Chondrocyte (in vitro differentiated cells): ENCODE measurements at regions not wholly inside any gene's neighbourhood (a gene's known extent, or its start where the extent isn't known, plus 50 kb on each side); places are given as distances from the start of the nearest gene placed in this dataset.
A peak's percentile ranks its signal among the peaks of the same experiment; 100 is the strongest.

ENCODE experiments used
- DNase-seq: peaks from one replicate; pipeline ENCODE4 v3.0.0; 2021; ENCODE audit warnings: mixed read lengths, low spot score
- H3K27ac Mint-ChIP-seq: one replicate; pipeline ENCODE4 v1.8.0; 2021; ENCODE audit warnings: mild to moderate bottlenecking, moderate library complexity, mixed read lengths; ENCODE audit not compliant: unreplicated experiment
- H3K27me3 Mint-ChIP-seq: 2 replicates; pipeline ENCODE4 v1.8.0; 2021; ENCODE audit warnings: low read depth, mixed read lengths
- H3K36me3 Mint-ChIP-seq: 2 replicates; pipeline ENCODE4 v1.8.0; 2021; ENCODE audit warnings: low read depth, mixed read lengths
- H3K4me1 Mint-ChIP-seq: 2 replicates; pipeline ENCODE4 v1.8.0; 2021; ENCODE audit warnings: low read depth, mild to moderate bottlenecking, mixed read lengths
- H3K4me3 Mint-ChIP-seq: one replicate; pipeline ENCODE4 v1.8.0; 2021; ENCODE audit warnings: mild to moderate bottlenecking, moderate library complexity, mixed read lengths; ENCODE audit not compliant: unreplicated experiment
- H3K9me3 Mint-ChIP-seq: 2 replicates; pipeline ENCODE4 v1.8.0; 2021; ENCODE audit warnings: low read depth, mixed read lengths
- TF ChIP-seq, protein P1 (sequence below): fragments of 200-600 bp; sonication (generic); IDR thresholded peaks from 2 replicates; pipeline ENCODE4 v1.5.0; 2021; ENCODE audit warnings: antibody characterized with exemption, mild to moderate bottlenecking, moderate library complexity

DNA sequence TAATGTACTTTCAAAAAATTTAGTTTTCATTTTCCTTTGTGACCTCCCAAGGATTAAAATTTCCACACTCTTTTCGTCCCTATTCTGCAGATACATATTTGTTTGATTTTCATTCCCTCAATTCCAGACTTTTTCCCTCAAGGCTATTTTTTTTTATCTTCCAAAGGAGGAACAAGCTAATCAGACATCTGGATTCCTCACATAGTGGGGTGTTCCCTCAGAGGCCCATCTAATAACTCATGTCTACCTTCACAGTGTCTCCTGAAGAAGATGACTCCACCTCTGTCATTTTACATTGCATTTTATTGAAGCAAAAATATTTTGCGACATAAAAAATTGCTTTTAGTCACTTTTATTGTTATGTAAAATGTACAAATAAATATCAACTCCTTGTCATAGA is 122.2 kb downstream of the RFPL4B start:
- Mint-ChIP-seq H3K9me3 (peaks cover 3% of the 10 kb centered on the region), H3K27me3 (no peaks in the 10 kb centered on the region), H3K4me3 (no peak overlapping the region), H3K27ac (peak overlapping the region; percentile 41), H3K36me3 (no peaks in the 10 kb centered on the region), H3K4me1 (peaks cover 40% of the 10 kb centered on the region)
- TF ChIP-seq, protein P1, sequence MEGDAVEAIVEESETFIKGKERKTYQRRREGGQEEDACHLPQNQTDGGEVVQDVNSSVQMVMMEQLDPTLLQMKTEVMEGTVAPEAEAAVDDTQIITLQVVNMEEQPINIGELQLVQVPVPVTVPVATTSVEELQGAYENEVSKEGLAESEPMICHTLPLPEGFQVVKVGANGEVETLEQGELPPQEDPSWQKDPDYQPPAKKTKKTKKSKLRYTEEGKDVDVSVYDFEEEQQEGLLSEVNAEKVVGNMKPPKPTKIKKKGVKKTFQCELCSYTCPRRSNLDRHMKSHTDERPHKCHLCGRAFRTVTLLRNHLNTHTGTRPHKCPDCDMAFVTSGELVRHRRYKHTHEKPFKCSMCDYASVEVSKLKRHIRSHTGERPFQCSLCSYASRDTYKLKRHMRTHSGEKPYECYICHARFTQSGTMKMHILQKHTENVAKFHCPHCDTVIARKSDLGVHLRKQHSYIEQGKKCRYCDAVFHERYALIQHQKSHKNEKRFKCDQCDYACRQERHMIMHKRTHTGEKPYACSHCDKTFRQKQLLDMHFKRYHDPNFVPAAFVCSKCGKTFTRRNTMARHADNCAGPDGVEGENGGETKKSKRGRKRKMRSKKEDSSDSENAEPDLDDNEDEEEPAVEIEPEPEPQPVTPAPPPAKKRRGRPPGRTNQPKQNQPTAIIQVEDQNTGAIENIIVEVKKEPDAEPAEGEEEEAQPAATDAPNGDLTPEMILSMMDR: no peak
- DNase-seq: no peak

DNA sequence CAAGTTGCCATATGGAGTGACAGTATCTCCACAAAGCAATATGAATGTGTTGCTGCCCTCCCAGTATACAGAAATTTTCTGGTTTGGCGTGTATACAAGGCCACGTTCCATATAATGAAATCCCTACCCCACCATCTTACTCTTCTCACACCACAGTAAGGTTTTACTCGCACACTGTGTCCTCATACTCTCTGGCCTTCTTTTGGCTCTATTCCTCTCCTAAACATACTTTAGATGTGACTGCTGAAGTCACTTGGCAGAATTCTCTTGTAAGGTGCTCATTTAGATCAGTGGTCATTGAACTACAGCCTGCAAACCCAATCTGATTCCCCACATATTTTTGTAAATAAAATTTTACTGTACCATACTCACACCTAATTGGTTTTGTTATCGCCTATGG is 123.2 kb downstream of the RFPL4B start:
- Mint-ChIP-seq H3K27me3 (no peaks in the 10 kb centered on the region), H3K4me1 (peaks cover 45% of the 10 kb centered on the region), H3K36me3 (no peaks in the 10 kb centered on the region), H3K27ac (no peak overlapping the region), H3K9me3 (peaks cover 3% of the 10 kb centered on the region), H3K4me3 (no peak overlapping the region)
- TF ChIP-seq, protein P1: no peak
- DNase-seq: no peak

DNA sequence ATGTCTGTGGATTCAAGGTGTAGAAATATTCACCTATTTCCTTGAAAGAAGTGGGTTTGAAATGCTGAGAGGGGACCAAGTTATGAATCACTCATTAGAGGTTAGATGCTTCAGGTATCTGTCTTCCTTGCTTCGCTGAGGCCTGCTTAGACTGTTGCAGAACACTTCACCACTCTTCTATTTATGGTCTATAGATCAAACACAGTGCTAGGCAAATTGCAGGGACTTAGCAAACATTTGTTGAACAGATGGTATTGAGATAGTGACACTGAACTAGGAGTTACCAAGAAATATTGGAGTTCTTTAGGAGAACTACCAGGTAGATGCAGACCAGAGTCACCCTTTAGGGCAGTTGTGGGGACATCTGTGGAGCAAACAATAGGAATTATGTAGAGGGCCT is 123.8 kb downstream of the RFPL4B start:
- TF ChIP-seq, protein P1: no peak
- peaks cover 48% of the 10 kb centered on the region for H3K4me1 Mint-ChIP-seq
- H3K4me3 Mint-ChIP-seq: no peak overlapping the region
- H3K36me3 Mint-ChIP-seq: no peaks in the 10 kb centered on the region
- peaks cover 3% of the 10 kb centered on the region for H3K9me3 Mint-ChIP-seq
- H3K27me3 Mint-ChIP-seq: no peaks in the 10 kb centered on the region
- no peak for DNase-seq
- H3K27ac Mint-ChIP-seq: no peak overlapping the region

DNA sequence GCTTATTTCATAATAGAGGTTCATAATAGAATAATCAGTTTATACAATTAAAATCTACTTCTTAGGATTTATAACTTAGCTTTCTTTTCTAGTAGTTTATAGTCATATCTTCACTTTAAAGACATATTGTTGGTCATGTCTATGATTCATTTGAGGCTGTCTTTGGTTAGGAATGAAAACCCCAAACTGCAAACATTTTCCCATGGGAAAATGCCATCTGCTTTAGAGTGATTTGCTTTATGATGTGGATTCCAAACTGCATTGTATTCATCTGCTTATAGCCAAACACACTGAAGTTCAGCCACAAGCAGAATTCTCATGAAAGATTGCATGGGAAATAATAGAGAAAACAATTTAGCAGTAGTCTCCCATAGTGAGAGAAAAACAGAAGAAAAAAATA is 128.0 kb downstream of the RFPL4B start:
- no peak for DNase-seq
- Mint-ChIP-seq H3K9me3 (peaks cover 3% of the 10 kb centered on the region), H3K27me3 (no peaks in the 10 kb centered on the region), H3K36me3 (no peaks in the 10 kb centered on the region), H3K4me1 (peaks cover 37% of the 10 kb centered on the region), H3K27ac (peak overlapping the region; percentile 78), H3K4me3 (no peak overlapping the region)
- TF ChIP-seq, protein P1: no peak

DNA sequence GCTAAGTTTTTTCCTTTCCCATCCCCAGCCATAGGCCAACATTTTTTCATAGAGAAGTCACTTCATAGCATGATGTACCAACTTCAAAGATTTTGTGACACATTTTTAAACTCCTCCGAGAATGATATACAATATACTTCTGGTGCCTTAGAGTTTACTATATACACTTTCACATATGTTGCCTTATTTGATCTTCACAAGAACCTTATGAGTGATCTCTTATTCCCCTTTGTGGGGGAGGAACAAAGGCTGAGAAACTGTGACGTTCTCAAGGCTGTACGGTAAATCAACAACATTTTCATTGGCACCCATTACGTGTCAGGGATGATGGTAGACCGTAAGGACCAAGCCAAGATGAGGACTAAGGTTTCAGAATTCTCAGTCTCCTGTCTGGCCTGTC is 130.0 kb downstream of the RFPL4B start:
- TF ChIP-seq, protein P1: no peak
- Mint-ChIP-seq H3K9me3 (peaks cover 4% of the 10 kb centered on the region), H3K36me3 (no peaks in the 10 kb centered on the region), H3K27ac (no peak overlapping the region), H3K4me3 (no peak overlapping the region), H3K4me1 (peaks cover 27% of the 10 kb centered on the region), H3K27me3 (no peaks in the 10 kb centered on the region)
- DNase-seq: no peak
